Liver (tissue), 3 donors: ENCODE measurements at regions not wholly inside any gene's neighbourhood (a gene's known extent, or its start where the extent isn't known, plus 50 kb on each side); places are given as distances from the start of the nearest gene placed in this dataset.

Experiments used
- CTCF ChIP-seq: fragments of 150-350 bp; IDR thresholded peaks from 2 replicates; pipeline ENCODE4 v1.5.1; 2017; ENCODE audit warnings: improper control_type of control experiment, low read depth, low read length; ENCODE audit not compliant: missing input control
- GABPA ChIP-seq, 2 donors: IDR thresholded peaks in 1 of 2; conservative IDR thresholded peaks in 1 of 2; 2 replicates each; pipeline ENCODE4 v1.6.1; 2016; ENCODE audit warnings: antibody characterized with exemption in 2 of 2, mild to moderate bottlenecking in 1 of 2, moderate library complexity in 1 of 2
- NR2F2 ChIP-seq: IDR thresholded peaks from 2 replicates; pipeline ENCODE4 v1.6.1; 2016; ENCODE audit warnings: antibody characterized with exemption
- donor health status: healthy.
- donor health status: healthy.

GRCh38 chr15:93348711-93349545 lies 259.9 kb upstream of the RGMA start:
- TF ChIP-seq CTCF (no peak), GABPA (IDR thresholded peaks at IDR 0.05 in 1 of 2, conservative IDR thresholded peaks at IDR 0.05 in 1 of 2) (no peak), NR2F2 (no peak)
